ENCODE measurements at regions not wholly inside any gene's neighbourhood (a gene's known extent, or its start where the extent isn't known, plus 50 kb on each side); places are given as distances from the start of the nearest gene placed in this dataset.
"Not testable (repeated sequence)": the region's sequence is repeated elsewhere in the genome, so short reads cannot be mapped to it uniquely, and the experiment has no call there.

- no peak for TF ChIP-seq CTCF (IDR thresholded peaks at IDR 0.05; ENCODE audit: extremely low read depth, insufficient read depth, missing control alignments)
- DNase-seq (ENCODE audit: low spot score) = no peak
- in situ Hi-C loops (cut with MboI; ENCODE audit: low pct_unique_long_range_greater_than_20kb, low sequenced_read_pairs, unreplicated experiment) = no loop called here
Measured at GRCh38 chr1:96525657-96526557, 195.7 kb upstream of the PTBP2 start.

GRCh38 chr1:96528672-96529071 is 192.9 kb upstream of the PTBP2 start:
- DNase-seq (ENCODE audit: low spot score); in situ Hi-C loops (cut with MboI; ENCODE audit: low pct_unique_long_range_greater_than_20kb, low sequenced_read_pairs, unreplicated experiment): not testable (repeated sequence)

- TF ChIP-seq CTCF (IDR thresholded peaks at IDR 0.05; ENCODE audit: extremely low read depth, insufficient read depth, missing control alignments) = no peak
- in situ Hi-C loops (cut with MboI; ENCODE audit: low pct_unique_long_range_greater_than_20kb, low sequenced_read_pairs, unreplicated experiment) = no loop called here
Measured at GRCh38 chr1:96533820-96534219, 187.8 kb upstream of the PTBP2 start.

GRCh38 chr1:96536581-96536980 is 185.0 kb upstream of the PTBP2 start:
- in situ Hi-C loops (cut with MboI; ENCODE audit: low pct_unique_long_range_greater_than_20kb, low sequenced_read_pairs, unreplicated experiment) = no loop called here
- no peak for TF ChIP-seq CTCF (IDR thresholded peaks at IDR 0.05; ENCODE audit: extremely low read depth, insufficient read depth, missing control alignments)
- DNase-seq (ENCODE audit: low spot score) = no peak

More at GRCh38 chr1:96533820-96534219, 187.8 kb upstream of the PTBP2 start:
- no peak for DNase-seq (ENCODE audit: low spot score)

GRCh38 chr1:96538111-96538641 is 183.4 kb upstream of the PTBP2 start:
- no peak for DNase-seq (ENCODE audit: low spot score)
- TF ChIP-seq CTCF (IDR thresholded peaks at IDR 0.05; ENCODE audit: extremely low read depth, insufficient read depth, missing control alignments) = no peak
- in situ Hi-C loops (cut with MboI; ENCODE audit: low pct_unique_long_range_greater_than_20kb, low sequenced_read_pairs, unreplicated experiment) = no loop called here

- DNase-seq (ENCODE audit: low spot score) = no peak
- in situ Hi-C loops (cut with MboI; ENCODE audit: low pct_unique_long_range_greater_than_20kb, low sequenced_read_pairs, unreplicated experiment) = no loop called here
- no peak for TF ChIP-seq CTCF (IDR thresholded peaks at IDR 0.05; ENCODE audit: extremely low read depth, insufficient read depth, missing control alignments)
Measured at GRCh38 chr1:96538883-96539282, 182.7 kb upstream of the PTBP2 start.

GRCh38 chr1:96541491-96541890 is 180.1 kb upstream of the PTBP2 start:
- no peak for TF ChIP-seq CTCF (IDR thresholded peaks at IDR 0.05; ENCODE audit: extremely low read depth, insufficient read depth, missing control alignments)
- DNase-seq (ENCODE audit: low spot score) = no peak
- in situ Hi-C loops (cut with MboI; ENCODE audit: low pct_unique_long_range_greater_than_20kb, low sequenced_read_pairs, unreplicated experiment) = no loop called here
